ENCODE measurements at regions not wholly inside any gene's neighbourhood (a gene's known extent, or its start where the extent isn't known, plus 50 kb on each side); places are given as distances from the start of the nearest gene placed in this dataset.

DNA sequence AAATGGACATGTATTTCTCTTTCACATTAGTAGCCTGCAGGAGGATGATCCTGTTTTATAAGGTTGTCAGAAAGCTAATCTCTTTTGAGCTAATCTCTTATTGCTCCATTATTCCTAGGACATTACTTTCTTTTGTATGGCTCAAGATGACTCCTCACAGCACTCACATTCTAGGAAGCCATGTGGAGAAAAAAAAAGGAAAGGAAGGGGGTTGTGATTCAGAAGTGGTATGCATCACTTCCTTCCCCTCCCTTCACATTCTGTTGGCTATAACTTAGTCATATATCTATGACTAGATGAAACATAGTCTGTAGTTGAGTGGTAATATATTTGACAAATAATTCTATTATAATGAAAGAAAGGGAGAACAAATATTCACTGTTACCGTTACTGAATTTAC lies 168.8 kb upstream of the TTC14 start:
- TF ChIP-seq, protein P1, sequence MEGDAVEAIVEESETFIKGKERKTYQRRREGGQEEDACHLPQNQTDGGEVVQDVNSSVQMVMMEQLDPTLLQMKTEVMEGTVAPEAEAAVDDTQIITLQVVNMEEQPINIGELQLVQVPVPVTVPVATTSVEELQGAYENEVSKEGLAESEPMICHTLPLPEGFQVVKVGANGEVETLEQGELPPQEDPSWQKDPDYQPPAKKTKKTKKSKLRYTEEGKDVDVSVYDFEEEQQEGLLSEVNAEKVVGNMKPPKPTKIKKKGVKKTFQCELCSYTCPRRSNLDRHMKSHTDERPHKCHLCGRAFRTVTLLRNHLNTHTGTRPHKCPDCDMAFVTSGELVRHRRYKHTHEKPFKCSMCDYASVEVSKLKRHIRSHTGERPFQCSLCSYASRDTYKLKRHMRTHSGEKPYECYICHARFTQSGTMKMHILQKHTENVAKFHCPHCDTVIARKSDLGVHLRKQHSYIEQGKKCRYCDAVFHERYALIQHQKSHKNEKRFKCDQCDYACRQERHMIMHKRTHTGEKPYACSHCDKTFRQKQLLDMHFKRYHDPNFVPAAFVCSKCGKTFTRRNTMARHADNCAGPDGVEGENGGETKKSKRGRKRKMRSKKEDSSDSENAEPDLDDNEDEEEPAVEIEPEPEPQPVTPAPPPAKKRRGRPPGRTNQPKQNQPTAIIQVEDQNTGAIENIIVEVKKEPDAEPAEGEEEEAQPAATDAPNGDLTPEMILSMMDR (IDR thresholded peaks at IDR 0.05 in 8 of 11, conservative IDR thresholded peaks at IDR 0.05 in 3 of 11): no peak
- no peak for TF ChIP-seq POLR2A (IDR thresholded peaks at IDR 0.05)
